Forelimb muscle (tissue), 1 donor: ENCODE measurements at regions not wholly inside any gene's neighbourhood (a gene's known extent, or its start where the extent isn't known, plus 50 kb on each side); places are given as distances from the start of the nearest gene placed in this dataset.

ENCODE experiments used
- DNase-seq: peaks from one replicate; pipeline ENCODE4 v3.0.0-alpha.2; 2013; ENCODE audit warnings: low read depth

DNA sequence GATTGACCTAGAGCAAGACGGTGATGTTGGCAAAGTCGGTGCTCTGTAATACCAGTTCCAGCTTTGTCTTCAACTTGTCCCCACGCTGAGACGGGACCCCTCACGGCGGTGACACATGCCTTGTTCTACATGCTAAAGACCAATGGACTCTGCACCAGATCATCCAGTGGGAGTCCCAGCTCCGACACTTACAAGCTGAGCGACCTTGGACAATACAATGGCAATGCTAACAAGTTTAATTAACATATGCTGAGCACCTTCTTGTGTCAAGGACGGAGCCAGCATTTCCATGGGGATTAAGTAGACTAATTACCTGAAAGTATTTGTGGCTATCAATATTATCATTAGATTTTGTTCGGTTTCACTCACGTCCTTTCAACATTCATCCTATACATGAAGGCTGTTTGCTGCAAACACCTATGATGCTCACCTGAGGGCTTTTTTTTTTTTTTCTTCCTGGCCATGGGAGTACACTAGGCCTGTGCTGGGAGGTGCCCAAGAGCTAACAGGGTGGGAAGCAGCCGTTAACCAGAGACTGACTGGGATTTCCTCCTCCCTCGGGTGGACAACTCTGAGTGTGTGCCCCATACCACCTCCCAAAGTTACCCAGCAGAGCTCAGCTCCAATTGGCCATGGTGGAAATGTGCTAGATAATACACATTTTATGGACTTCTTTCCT lies 308.6 kb upstream of the ZFHX3 start:
- no peak for DNase-seq

- DNase-seq = no peak
Measured at GRCh38 chr16:73355981-73356380, 308.1 kb upstream of the ZFHX3 start.

- DNase-seq = no peak
Measured at GRCh38 chr16:73354434-73354833, 306.5 kb upstream of the ZFHX3 start.

DNA sequence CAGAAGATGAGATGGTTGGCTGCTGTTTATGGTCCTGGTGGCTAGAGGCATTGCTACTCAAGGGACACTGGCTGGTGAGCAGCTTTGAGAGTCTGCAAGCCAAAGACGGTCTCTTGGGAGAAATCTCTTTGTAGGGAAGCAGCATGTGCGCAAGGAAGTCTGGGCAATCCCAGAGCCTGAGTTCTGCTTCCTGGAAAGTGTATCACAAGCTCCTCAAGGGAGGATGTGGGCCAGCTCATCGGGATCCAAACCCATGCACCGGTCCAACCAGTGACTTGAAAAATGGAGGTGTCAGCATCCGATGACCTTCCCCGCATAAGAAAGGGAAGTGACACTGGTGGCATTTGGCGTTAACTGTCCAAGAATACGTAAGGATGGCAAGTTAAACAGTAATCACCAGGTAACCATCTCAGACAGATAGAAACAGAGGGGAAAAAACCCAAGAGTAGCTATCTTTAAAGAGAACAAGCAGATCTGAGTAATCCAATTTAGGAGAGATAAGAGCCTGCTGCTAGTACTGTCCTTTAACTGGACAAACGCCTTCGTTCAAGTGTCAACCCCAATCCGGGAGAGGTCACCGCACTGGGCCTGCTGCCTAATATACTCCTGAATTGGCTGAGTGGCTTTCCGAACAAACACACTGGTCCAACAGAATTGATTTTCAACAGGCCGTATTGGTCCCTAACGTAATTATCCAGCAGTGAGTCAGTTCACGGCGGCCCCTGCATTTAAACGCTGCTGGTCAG lies 303.0 kb upstream of the ZFHX3 start:
- DNase-seq = no peak

GRCh38 chr16:73347500-73348375 lies 299.8 kb upstream of the ZFHX3 start:
- peak; percentile 16 for DNase-seq

DNA sequence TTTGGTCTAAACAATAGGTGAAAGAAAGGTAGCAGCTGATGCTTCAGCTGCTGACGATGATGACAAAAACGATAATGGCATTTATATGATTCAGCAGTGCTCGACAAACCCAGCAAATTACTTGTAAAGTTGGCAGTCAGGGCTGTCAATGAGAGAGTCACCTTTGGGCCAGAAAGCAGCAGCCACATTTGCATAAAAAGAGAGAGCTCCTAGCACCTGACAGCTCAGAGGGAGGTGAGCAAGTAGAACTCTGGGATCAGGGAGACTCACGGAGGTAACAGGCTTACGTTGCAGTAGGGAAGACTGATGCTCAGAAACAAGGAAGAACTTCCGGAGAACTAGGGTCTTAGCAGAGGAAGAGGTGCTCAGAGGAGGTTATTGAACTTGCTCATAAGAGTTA lies 291.9 kb upstream of the ZFHX3 start:
- DNase-seq = no peak

GRCh38 chr16:73337373-73338296 lies 289.7 kb upstream of the ZFHX3 start:
- no peak for DNase-seq

DNA sequence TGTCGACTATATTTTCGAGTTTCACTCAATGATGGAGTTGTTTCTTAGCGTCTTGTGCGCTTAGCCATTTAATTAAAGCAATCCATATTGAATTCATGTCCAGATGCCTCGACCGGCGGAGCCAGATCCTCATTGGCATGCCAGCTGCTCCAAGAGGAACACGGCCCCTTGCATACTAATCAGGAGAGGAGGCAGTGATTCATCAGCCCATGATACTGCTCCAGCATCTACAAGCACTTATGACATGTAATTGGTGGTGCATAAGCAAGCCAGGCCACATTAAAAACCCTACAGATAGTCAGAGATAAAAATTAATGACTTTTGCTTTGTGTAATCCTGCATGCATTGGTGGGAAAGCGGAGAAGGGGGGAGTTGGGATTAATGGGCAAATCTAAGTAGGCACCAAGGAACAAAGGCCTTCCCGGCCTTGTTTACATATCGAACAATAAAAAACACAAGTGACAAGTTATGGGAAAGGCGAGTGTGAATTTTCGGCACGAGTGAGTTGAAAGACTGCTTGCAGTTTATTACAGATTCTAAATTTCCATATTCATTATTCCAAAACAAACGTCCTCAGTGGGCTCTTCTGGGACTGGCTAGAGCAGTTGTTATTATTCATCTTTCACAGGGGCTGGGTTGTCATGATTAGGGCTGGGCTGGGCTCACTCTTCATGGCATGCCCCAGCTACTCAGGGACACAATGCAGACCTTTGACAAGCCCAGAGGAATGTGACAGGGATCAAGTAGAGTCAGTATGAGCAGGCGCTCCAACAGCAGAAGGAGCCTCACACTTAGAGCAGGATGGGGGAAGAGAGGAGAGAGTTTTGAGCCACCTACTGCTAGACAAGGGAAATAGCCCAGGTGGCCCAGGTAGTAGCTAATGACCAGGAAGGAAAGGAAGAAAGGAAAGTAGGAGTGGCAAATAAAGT lies 281.7 kb upstream of the ZFHX3 start:
- DNase-seq = no peak

DNA sequence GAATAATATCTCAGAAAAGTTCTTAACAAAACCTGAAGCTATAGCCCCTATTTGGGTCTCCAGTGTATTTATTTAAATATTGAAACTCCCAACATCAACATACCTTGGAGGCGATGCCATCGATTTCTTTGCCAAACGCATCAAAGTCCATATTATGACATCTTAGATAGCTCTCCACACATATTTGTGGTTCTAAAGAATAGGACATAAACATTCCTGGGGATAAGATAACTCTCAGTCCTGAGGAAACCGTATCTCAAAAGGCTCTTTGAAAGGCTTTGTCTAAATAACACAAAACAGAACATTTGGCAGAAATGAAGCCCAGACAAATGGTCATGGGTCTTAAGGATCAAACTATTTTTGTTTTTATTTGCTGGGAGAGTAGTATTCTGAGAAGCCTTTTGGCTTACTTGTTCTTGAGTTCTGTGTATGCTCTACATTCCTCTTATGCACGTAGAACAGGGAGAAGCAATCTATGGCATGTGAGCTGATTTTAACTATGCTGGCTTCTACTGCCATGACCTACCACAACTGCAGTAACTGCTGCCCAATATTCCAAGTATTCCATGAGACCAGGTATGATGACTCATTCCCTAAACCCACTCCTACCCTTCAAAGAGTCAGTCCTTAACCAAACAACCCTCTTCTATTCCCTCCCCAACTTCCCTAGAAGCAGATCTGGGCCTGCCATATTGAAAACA lies 279.0 kb upstream of the ZFHX3 start:
- DNase-seq = no peak

GRCh38 chr16:73326221-73326620 lies 278.3 kb upstream of the ZFHX3 start:
- DNase-seq = no peak

- no peak for DNase-seq
Measured at GRCh38 chr16:73323880-73324279, 276.0 kb upstream of the ZFHX3 start.

- DNase-seq = no peak
Measured at GRCh38 chr16:73322856-73323255, 274.9 kb upstream of the ZFHX3 start.

DNA sequence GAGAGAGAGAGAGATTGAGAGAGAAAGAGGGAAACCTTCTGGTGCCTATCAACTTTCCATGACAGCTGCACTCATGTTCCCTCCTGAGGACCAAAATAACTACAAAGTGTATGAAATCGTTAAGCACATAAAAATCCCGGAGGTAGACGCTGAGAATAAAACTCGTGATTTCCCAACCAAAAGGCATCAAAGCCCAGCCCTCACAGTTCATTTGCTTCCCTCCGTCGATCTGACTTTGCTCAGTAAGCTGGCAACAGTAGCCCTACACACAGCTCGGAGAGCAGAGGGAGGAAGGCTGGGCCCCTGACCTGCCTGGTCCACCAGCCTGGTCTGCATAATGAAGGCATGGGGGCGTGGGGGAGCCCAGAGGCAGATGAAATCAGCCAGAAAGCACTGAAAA lies 273.9 kb upstream of the ZFHX3 start:
- no peak for DNase-seq

DNA sequence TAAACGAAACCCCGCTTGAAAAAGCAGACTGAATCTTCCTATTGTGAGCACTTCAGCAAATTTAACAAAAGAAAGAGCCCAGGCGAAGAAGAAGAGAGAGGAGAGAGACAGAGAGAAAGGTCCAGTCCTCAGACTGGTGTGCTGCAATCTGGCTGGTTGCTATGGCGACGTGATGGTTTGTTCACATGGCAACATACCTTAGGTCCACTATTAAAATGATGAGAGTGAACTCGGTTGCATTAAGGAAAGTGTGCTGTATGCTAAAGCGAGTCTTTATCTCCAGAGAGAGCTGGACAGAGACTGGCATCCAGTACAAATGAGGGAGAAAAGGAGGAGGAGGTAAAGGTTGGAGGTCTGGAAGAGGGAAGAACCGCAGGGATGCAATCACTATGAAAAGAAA lies 271.8 kb upstream of the ZFHX3 start:
- no peak for DNase-seq

DNA sequence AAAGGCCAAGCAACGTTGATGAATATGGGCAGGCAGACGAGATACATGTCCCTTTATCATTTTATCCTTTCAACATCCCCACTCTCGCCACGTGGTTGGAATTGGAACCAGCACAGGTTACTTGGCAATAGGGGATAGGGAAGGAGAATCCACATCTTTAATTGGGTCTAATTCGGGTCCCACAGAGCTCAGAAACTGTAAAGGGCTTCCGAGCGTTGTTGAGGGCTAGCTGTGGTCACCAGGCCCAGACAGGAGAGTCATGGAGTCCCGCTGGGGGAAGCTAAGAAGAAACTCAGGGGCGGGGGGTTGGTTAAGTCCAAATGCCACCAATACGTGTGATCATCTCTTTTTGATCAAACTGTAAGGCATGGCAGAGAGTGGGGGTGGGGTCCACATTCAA lies 271.3 kb upstream of the ZFHX3 start:
- DNase-seq = no peak

- no peak for DNase-seq
Measured at GRCh38 chr16:73317321-73317857, 269.5 kb upstream of the ZFHX3 start.

- DNase-seq = no peak
Measured at GRCh38 chr16:73315645-73316044, 267.7 kb upstream of the ZFHX3 start.

- no peak for DNase-seq
Measured at GRCh38 chr16:73313950-73314349, 266.0 kb upstream of the ZFHX3 start.
